HG03575 (cell line): ENCODE measurements at regions not wholly inside any gene's neighbourhood (a gene's known extent, or its start where the extent isn't known, plus 50 kb on each side); places are given as distances from the start of the nearest gene placed in this dataset.
A peak's percentile ranks its signal among the peaks of the same experiment; 100 is the strongest.
"Not testable (repeated sequence)": the region's sequence is repeated elsewhere in the genome, so short reads cannot be mapped to it uniquely, and the experiment has no call there.

Source experiments
- ATAC-seq: cut with Tn5 transposase; IDR thresholded peaks from one replicate; pipeline ENCODE4 v1.9.1; 2021; ENCODE audit not compliant: unreplicated experiment, insufficient number of reproducible peaks, low FRiP score; ENCODE audit errors: extremely low read depth

DNA sequence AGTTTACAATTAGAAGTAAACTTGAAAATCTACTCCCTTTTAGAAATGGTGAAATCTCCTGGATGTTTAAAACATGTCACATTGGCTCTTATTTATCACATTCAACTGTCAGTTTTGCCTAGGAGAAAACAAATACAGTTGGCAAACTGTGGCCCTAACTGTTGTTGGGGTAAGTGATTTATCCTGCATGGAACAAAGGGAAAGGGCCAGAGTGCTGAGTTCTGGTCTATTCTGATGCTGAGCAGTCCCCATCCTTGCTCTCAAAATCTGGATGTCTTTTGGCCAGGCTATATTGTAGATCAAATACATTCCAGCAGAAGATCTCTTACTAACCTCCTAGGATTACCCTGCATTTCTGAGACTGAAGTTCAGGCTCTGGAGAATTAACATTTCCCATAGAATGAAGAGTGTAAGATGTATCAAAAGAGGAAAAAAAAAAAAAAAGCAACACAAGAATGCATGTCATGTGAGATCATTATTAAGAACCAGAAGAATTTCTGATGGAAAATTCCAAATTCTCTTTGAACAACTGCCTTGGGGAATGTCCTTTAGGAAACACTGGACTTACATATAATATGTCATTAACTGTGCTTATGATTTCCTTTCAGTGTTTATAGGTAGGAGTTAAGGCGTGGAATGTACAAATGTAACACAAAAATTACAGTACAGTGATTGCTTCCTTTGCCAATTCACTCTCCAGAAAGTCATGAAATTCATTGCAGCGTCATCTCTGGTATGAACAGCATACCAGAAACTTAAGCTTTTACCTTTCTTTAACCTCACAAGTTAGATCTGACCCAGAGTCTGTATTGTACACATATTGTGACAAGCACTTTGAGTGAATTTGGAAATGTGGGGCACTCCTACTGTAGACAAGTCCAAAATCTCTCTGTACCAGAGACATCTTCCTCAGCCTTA is 1012.5 kb upstream of the LCORL start:
- no peak for ATAC-seq

GRCh38 chr4:19030536-19030935 is 1009.0 kb upstream of the LCORL start:
- no peak for ATAC-seq

- no peak for ATAC-seq
Observed at GRCh38 chr4:19030048-19030447, 1008.5 kb upstream of the LCORL start.

GRCh38 chr4:19026281-19026680 is 1004.7 kb upstream of the LCORL start:
- no peak for ATAC-seq

DNA sequence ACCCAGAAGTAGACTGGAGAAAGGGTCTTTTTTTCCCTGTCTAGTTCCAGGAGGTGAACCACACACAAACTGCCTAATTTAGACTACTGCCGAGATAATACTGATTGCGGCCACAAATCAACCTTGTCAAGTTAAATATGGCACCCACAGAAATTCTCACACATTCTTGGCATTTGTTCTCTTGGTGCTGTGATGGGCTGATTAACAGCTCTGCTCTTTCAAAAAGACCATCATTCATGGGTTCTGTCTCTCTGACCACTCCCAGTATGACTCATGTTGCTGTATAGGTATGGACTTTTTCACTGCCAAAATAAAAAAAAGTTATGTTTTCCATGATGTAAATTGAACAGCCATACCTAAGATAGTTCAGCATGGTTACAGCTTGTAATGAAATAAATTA is 1003.5 kb upstream of the LCORL start:
- ATAC-seq = no peak

GRCh38 chr4:19024047-19024446 is 1002.5 kb upstream of the LCORL start:
- ATAC-seq = no peak

- ATAC-seq = no peak
Observed at GRCh38 chr4:19021617-19022016, 1000.1 kb upstream of the LCORL start.

DNA sequence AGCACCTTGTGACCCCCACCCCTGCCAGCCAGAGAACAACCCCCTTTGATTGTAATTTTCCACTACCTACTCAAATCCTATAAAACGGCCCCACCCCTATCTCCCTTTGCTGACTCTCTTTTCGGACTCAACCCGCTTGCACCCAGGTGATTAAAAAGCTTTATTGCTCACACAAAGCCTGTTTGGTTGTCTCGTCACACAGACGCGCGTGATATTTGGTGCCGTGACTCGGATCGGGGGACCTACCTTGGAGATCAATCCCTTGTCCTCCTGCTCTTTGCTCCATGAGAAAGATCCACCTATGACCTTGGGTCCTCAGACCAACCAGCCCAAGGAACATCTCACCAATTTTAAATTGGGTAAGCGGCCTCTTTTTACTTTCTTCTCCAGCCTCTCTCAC is 995.0 kb upstream of the LCORL start:
- not testable (repeated sequence) for ATAC-seq

DNA sequence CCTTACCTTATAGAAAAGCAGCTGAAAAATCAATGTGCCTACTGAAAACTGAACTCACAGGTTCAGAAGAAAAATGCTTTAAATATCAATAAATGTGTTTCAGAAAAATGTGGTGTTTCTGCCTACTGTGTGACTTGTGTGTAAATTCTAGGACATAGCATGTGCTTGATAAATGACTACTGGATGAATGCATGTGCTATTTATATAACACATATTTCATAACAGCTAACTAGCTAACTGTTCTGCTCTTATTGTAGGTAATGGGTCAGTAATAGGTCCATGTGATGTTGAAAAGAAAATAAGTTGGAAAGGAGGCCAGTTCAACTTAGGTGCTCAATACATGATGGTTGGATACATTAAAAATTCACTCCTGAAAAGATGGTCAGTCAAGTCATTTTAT is 993.0 kb upstream of the LCORL start:
- no peak for ATAC-seq

DNA sequence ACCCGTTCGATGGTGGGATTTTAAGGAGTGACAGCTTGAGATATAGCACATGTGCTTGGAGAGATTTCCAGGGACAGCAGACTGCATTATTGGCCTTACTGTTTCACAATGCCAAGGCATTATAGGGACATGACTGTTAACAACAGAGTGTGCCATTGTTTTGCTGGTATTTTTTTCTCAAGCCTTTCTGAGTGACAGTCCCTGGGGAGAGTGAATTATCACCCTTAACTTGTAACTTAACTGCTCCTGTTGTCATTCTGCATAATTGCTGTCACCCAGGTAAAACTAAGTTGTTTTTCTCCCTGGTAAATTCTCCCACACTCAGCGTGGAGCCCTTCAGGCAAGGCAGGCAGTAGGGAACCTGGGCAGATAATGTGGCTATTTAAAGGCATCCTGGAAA is 989.2 kb upstream of the LCORL start:
- no peak for ATAC-seq

DNA sequence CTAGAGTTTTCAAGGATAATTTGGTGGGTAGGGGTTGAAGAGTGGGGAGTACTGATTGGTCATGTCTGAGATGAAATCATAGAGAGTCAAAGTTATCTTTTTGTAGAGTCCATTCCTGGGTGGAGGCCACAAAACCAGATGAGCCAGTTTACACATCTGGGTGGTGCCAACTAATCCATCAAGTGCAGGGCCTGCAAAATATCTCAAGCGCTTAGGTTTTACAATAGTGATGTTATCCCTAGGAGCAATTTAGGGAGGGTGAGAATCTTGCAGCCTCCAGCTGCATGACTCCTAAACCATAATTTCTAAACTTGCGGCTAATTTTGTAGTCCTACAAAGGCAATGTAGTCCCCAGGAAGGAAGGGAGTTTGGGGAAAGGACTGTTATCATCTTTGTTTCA is 988.3 kb upstream of the LCORL start:
- no peak for ATAC-seq

DNA sequence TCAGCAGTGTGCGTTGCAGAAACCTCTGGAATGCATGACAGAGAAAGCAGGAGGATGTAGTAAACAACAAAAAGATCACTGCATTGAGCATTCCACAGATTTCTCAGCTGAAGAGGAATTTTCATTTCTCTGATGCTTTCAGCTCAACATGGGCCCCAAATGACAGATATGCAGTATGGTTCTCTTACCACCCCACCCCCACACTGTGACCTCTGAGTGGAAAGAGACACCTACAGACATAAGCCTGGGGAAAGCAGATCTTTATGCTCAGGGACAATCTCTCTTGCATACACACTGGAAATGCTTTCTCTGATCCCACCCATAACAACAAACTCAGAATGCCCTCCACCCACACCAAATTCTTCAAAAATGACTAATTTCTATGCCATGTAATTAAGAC is 983.7 kb upstream of the LCORL start:
- ATAC-seq = no peak

DNA sequence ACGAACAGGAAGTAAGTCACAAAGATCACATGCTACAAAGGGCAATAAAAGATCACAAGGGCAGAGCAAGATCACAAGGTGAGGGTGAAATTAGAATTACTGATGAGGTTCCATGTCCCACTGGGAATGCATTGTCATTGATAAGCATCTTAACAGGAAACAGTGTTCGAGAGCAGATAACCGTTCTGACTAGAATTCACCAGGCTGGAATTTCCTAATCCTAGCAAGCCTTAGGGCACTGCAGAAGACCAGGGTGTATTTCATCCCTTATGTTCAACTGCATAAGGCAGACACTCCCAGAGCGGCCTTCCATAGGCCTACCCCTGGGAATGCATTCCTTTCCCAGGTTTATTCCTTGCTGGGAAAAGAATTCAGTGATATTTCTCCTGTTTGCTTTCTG is 980.6 kb upstream of the LCORL start:
- ATAC-seq = no peak

GRCh38 chr4:18999595-18999994 is 978.0 kb upstream of the LCORL start:
- no peak for ATAC-seq

DNA sequence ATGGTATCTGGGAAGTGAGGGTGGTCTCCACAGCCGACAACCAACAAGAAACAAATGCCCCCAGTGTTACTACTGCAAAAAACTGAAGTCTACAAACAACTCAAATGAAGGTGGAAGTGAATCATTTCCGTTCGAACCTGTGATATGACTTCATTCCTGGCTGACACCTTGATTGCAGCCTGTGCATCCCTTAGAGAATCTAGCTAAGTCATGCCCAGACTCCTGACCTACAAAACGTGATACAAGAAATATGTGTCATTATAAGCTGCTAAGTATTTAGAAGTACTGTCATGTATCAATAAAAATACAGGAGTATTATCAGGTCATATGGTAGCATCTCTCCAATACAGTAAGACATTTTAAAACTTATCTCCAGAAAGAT is 959.7 kb upstream of the LCORL start:
- ATAC-seq = no peak

GRCh38 chr4:18980516-18981233 is 959.1 kb upstream of the LCORL start:
- peak; percentile 94 for ATAC-seq

GRCh38 chr4:18976884-18977283 is 955.3 kb upstream of the LCORL start:
- no peak for ATAC-seq

GRCh38 chr4:18975916-18976808 is 954.6 kb upstream of the LCORL start:
- ATAC-seq = no peak

GRCh38 chr4:18973296-18973695 is 951.7 kb upstream of the LCORL start:
- no peak for ATAC-seq
